GM12873 (cell line): ENCODE measurements at regions not wholly inside any gene's neighbourhood (a gene's known extent, or its start where the extent isn't known, plus 50 kb on each side); places are given as distances from the start of the nearest gene placed in this dataset.

ENCODE experiments used
- CTCF ChIP-seq: IDR thresholded peaks from 2 replicates; pipeline ENCODE4 v1.5.1; 2012; ENCODE audit warnings: low read depth, mild to moderate bottlenecking, moderate library complexity, low read length, control low read depth; ENCODE audit not compliant: insufficient read depth; ENCODE audit errors: missing control alignments

- TF ChIP-seq CTCF: peak; percentile 74
These were observed 114.6 kb downstream of the FAM170A start for GRCh38 chr5:119743927-119744326.

GRCh38 chr5:119745976-119746375 lies 116.6 kb downstream of the FAM170A start:
- TF ChIP-seq CTCF: no peak

GRCh38 chr5:119746984-119747383 lies 117.6 kb downstream of the FAM170A start:
- TF ChIP-seq CTCF: no peak

GRCh38 chr5:119750887-119751733 lies 121.8 kb downstream of the FAM170A start:
- TF ChIP-seq CTCF: no peak

GRCh38 chr5:119751734-119752094 lies 122.4 kb downstream of the FAM170A start:
- TF ChIP-seq CTCF: no peak

GRCh38 chr5:119752921-119753886 lies 123.8 kb downstream of the FAM170A start:
- no peak for TF ChIP-seq CTCF

- no peak for TF ChIP-seq CTCF
These were observed 127.9 kb downstream of the FAM170A start for GRCh38 chr5:119757276-119757675.
